Prostate gland (tissue), 2 donors: ENCODE measurements at regions not wholly inside any gene's neighbourhood (a gene's known extent, or its start where the extent isn't known, plus 50 kb on each side); places are given as distances from the start of the nearest gene placed in this dataset.

ENCODE experiments used
- CTCF ChIP-seq, 4 experiments: fragments of 200-600 bp in 2 of 4; fragments of 450-650 bp in 2 of 4; sonication (generic) in 2 of 4; IDR thresholded peaks; 1 replicate in 3 of 4; 2 replicates in 1 of 4; pipeline ENCODE4 v1.5.1; 2016 to 2019; ENCODE audit warnings: antibody characterized with exemption in 4 of 4, mild to moderate bottlenecking in 2 of 4, moderate library complexity in 2 of 4
- POLR2A ChIP-seq: fragments of 450-650 bp; IDR thresholded peaks from one replicate; pipeline ENCODE4 v1.6.1; 2016; ENCODE audit warnings: antibody characterized with exemption, mild to moderate bottlenecking
- POLR2AphosphoS5 ChIP-seq: sonication (generic); formaldehyde crosslinking; IDR thresholded peaks from one replicate; pipeline ENCODE4 v1.6.1; 2017; ENCODE audit warnings: antibody characterized with exemption

GRCh38 chr22:48842583-48842945, 985.1 kb downstream of the BRD1 start:
- TF ChIP-seq CTCF (IDR thresholded peaks at IDR 0.05), result no peak
- no peak for TF ChIP-seq POLR2A
- TF ChIP-seq POLR2AphosphoS5, result no peak
